Keratinocyte (primary cell): ENCODE measurements at regions not wholly inside any gene's neighbourhood (a gene's known extent, or its start where the extent isn't known, plus 50 kb on each side); places are given as distances from the start of the nearest gene placed in this dataset.

Experiments used
- DNase-seq: peaks from one replicate; pipeline ENCODE4 v3.0.0-alpha.2; 2011; ENCODE audit warnings: low read depth, missing footprints, low spot score
- FAIRE-seq: peaks from 2 replicates; lab custom pipeline; 2011; peaks lifted over from hg19 to GRCh38; lab: Jason Lieb, UNC
- H2AFZ ChIP-seq: 2 replicates; pipeline ENCODE4 v1.6.0; 2012; ENCODE audit warnings: low read length, control low read depth, inconsistent platforms; ENCODE audit not compliant: control insufficient read depth
- H3K27ac ChIP-seq: 2 replicates; pipeline ENCODE4 v1.5.1; 2011; ENCODE audit warnings: low read length; ENCODE audit not compliant: control insufficient read depth, insufficient read depth
- H3K27me3 ChIP-seq: 3 replicates; pipeline ENCODE4 v1.6.0; 2011; ENCODE audit warnings: low read length; ENCODE audit not compliant: control insufficient read depth, insufficient read depth; ENCODE audit errors: extremely low read depth
- H3K36me3 ChIP-seq, 2 experiments: 2 replicates in 1 of 2; 3 replicates in 1 of 2; pipeline ENCODE4 v1.5.1; 2011; ENCODE audit warnings: low read length in 2 of 2, mild to moderate bottlenecking in 1 of 2; ENCODE audit not compliant: control insufficient read depth in 2 of 2, insufficient read depth in 2 of 2; ENCODE audit errors: extremely low read depth in 1 of 2
- H3K4me1 ChIP-seq: 3 replicates; pipeline ENCODE4 v1.5.1; 2011; ENCODE audit warnings: low read length; ENCODE audit not compliant: control insufficient read depth, insufficient read depth; ENCODE audit errors: extremely low read depth
- H3K4me2 ChIP-seq: 3 replicates; pipeline ENCODE4 v1.6.0; 2011; ENCODE audit warnings: low read depth, low read length; ENCODE audit not compliant: control insufficient read depth, insufficient read depth; ENCODE audit errors: extremely low read depth
- H3K4me3 ChIP-seq, 3 experiments: fragments of 200-600 bp in 1 of 3; sonication (generic) in 1 of 3; 2 replicates in 2 of 3; 3 replicates in 1 of 3; pipeline ENCODE4 v1.5.1; 2011 to 2016; ENCODE audit warnings: low read length in 3 of 3, mild to moderate bottlenecking in 3 of 3, control low read depth in 2 of 3, inconsistent platforms in 1 of 3, low read depth in 1 of 3, mixed read lengths in 1 of 3, mixed run types in 1 of 3, moderate library complexity in 1 of 3; ENCODE audit not compliant: control insufficient read depth in 2 of 3, insufficient read depth in 2 of 3; ENCODE audit errors: extremely low read depth in 1 of 3
- H3K79me2 ChIP-seq: 2 replicates; pipeline ENCODE4 v1.6.0; 2012; ENCODE audit warnings: low read length; ENCODE audit not compliant: control insufficient read depth, insufficient read depth
- H3K9ac ChIP-seq: 3 replicates; pipeline ENCODE4 v1.6.0; 2011; ENCODE audit warnings: low read length; ENCODE audit not compliant: control insufficient read depth, insufficient read depth; ENCODE audit errors: extremely low read depth
- H3K9me1 ChIP-seq: 3 replicates; pipeline ENCODE4 v1.6.0; 2011; ENCODE audit warnings: low read length; ENCODE audit not compliant: control insufficient read depth, insufficient read depth; ENCODE audit errors: extremely low read depth
- H3K9me3 ChIP-seq: 2 replicates; pipeline ENCODE4 v1.5.1; 2012; ENCODE audit warnings: low read depth, low read length; ENCODE audit not compliant: control insufficient read depth
- H4K20me1 ChIP-seq: 3 replicates; pipeline ENCODE4 v1.6.0; 2011; ENCODE audit warnings: low read length; ENCODE audit not compliant: control insufficient read depth, insufficient read depth; ENCODE audit errors: extremely low read depth
- CTCF ChIP-seq, 3 experiments: IDR thresholded peaks in 1 of 3; conservative IDR thresholded peaks in 1 of 3; optimal IDR thresholded peaks in 1 of 3; 2 replicates in 2 of 3; 3 replicates in 1 of 3; pipeline versions ENCODE3 to v1.5.1; 2011; ENCODE audit warnings: low read length in 3 of 3, mild to moderate bottlenecking in 3 of 3, moderate library complexity in 2 of 3, control low read depth in 1 of 3, inconsistent platforms in 1 of 3; ENCODE audit not compliant: insufficient read depth in 2 of 3; ENCODE audit errors: extremely low read depth in 1 of 3
- EZH2 ChIP-seq: IDR thresholded peaks from one replicate; pipeline ENCODE4 v1.6.1; 2012; ENCODE audit warnings: inconsistent platforms, mild to moderate bottlenecking, low read length, moderate library complexity
- dilution Hi-C: fragments of 300-500 bp; cut with MboI; formaldehyde crosslinking; loops from one replicate; pipeline ENCODE4 v1.7.0; 2020; ENCODE audit warnings: low sequenced_read_pairs; ENCODE audit not compliant: extremely low pct_ligation_motif_present

DNA sequence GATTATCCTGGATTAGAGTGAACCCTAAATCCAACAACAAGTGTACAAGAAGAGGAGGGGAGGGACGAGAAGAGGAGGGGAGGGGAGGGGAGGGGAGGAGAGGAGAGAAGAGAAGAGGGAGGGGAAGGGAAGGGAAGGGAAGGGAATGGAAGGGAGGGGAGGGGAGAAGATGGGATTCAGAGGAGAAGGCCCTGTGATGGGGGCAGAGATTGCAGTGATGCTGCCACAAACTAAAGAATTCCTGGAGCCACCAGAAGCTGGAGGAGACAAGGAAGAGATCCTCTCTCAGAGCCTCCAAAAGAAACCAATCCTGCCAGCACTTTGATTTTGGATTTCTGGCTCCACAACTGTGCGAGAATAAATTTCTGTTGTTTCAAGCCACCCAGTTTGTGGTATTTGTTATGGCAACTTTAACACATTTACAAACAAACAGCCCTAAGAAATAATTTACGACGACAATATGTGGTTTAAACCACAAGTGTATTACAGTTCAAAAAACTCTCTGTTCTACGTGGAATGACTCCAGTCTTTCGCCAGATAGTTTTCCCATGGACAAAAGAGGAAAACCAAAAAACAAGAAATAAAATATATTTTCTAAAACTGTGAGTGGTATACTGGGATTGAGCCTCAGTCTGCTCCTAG, 235.4 kb downstream of the HDGFL1 start:
- no peaks in the 10 kb centered on the region for H3K9me1 ChIP-seq
- no peaks in the 10 kb centered on the region for H3K27me3 ChIP-seq
- no peaks in the 10 kb centered on the region for H3K9me3 ChIP-seq
- H2AFZ ChIP-seq = no peak overlapping the region
- no peaks in the 10 kb centered on the region for H3K36me3 ChIP-seq
- no peak for TF ChIP-seq EZH2
- TF ChIP-seq CTCF (optimal IDR thresholded peaks at IDR 0.05 in 1 of 3, IDR thresholded peaks at IDR 0.05 in 1 of 3, conservative IDR thresholded peaks at IDR 0.05 in 1 of 3; ENCODE audit: extremely low read depth in 1 of 3, insufficient read depth in 2 of 3, low read length in 3 of 3) = no peak
- H3K4me1 ChIP-seq = no peaks in the 10 kb centered on the region
- H3K27ac ChIP-seq = no peak overlapping the region
- DNase-seq (no peak), FAIRE-seq (no peak)
- H3K79me2 ChIP-seq = no peaks in the 10 kb centered on the region
- no peaks in the 10 kb centered on the region for H4K20me1 ChIP-seq
- dilution Hi-C loops = no loop called here
- H3K4me3 ChIP-seq = no peak overlapping the region
- H3K9ac ChIP-seq = no peak overlapping the region
- H3K4me2 ChIP-seq = no peak overlapping the region

GRCh38 chr6:22807261-22807660, 237.9 kb downstream of the HDGFL1 start:
- Histone ChIP-seq H2AFZ (no peak overlapping the region), H3K9ac (no peak overlapping the region), H3K9me1 (no peaks in the 10 kb centered on the region), H3K36me3 (no peaks in the 10 kb centered on the region), H3K4me2 (no peak overlapping the region), H4K20me1 (no peaks in the 10 kb centered on the region), H3K4me3 (no peak overlapping the region), H3K4me1 (no peaks in the 10 kb centered on the region), H3K79me2 (no peaks in the 10 kb centered on the region), H3K9me3 (no peaks in the 10 kb centered on the region), H3K27me3 (no peaks in the 10 kb centered on the region), H3K27ac (no peak overlapping the region)
- DNase-seq = no peak
- dilution Hi-C loops = no loop called here
- TF ChIP-seq EZH2 (no peak), CTCF (optimal IDR thresholded peaks at IDR 0.05 in 1 of 3, IDR thresholded peaks at IDR 0.05 in 1 of 3, conservative IDR thresholded peaks at IDR 0.05 in 1 of 3; ENCODE audit: extremely low read depth in 1 of 3, insufficient read depth in 2 of 3, low read length in 3 of 3) (no peak)
- FAIRE-seq = no peak
